ENCODE measurements at regions not wholly inside any gene's neighbourhood (a gene's known extent, or its start where the extent isn't known, plus 50 kb on each side); places are given as distances from the start of the nearest gene placed in this dataset.

DNA sequence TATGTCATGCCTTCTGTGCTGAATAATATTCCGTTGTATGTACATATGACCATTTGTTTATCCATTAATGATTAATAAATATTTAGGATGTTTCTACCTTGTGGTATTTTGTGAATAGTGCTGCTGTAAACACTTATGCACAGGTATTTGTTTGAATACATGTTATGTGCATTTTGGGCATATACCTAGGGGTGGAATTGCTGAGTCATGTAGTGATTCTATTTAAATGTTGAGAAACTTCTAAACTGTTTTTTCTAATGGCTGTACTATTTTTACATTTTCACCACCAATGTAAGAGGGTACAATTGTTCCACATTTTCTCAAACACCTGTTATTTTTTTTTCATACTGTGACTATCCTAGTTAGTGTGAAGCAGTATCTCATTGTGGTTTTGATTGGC lies 1318.6 kb downstream of the TECRL start:
- no peak overlapping the region for H3K27ac ChIP-seq (ENCODE audit: low read length)
- ChIA-PET CTCF (no interaction called here), POLR2A (no interaction called here)
- in situ Hi-C loops (cut with HindIII; ENCODE audit: low pct_unique_long_range_greater_than_20kb, low sequenced_read_pairs): no loop called here
- H3K36me3 ChIP-seq (ENCODE audit: control insufficient read depth, insufficient read depth, low read length): no peaks in the 10 kb centered on the region
- ATAC-seq (no peak), DNase-seq (ENCODE audit: low read depth, low spot score) (no peak)
- H3K4me1 ChIP-seq (ENCODE audit: control insufficient read depth, insufficient read depth, low read length): no peaks in the 10 kb centered on the region
- intact Hi-C loops (cut with micrococcal nuclease; ENCODE audit: unreplicated experiment): no loop called here
- no TSS peak for BruUV-seq (replicated peaks)
- H3K4me3 ChIP-seq (ENCODE audit: low read depth in 2 of 2, low read length in 2 of 2): no peak overlapping the region
- no peak for TF ChIP-seq POLR2AphosphoS5 (IDR thresholded peaks at IDR 0.05; ENCODE audit: low read depth, low read length)
- TF ChIP-seq, protein P1, sequence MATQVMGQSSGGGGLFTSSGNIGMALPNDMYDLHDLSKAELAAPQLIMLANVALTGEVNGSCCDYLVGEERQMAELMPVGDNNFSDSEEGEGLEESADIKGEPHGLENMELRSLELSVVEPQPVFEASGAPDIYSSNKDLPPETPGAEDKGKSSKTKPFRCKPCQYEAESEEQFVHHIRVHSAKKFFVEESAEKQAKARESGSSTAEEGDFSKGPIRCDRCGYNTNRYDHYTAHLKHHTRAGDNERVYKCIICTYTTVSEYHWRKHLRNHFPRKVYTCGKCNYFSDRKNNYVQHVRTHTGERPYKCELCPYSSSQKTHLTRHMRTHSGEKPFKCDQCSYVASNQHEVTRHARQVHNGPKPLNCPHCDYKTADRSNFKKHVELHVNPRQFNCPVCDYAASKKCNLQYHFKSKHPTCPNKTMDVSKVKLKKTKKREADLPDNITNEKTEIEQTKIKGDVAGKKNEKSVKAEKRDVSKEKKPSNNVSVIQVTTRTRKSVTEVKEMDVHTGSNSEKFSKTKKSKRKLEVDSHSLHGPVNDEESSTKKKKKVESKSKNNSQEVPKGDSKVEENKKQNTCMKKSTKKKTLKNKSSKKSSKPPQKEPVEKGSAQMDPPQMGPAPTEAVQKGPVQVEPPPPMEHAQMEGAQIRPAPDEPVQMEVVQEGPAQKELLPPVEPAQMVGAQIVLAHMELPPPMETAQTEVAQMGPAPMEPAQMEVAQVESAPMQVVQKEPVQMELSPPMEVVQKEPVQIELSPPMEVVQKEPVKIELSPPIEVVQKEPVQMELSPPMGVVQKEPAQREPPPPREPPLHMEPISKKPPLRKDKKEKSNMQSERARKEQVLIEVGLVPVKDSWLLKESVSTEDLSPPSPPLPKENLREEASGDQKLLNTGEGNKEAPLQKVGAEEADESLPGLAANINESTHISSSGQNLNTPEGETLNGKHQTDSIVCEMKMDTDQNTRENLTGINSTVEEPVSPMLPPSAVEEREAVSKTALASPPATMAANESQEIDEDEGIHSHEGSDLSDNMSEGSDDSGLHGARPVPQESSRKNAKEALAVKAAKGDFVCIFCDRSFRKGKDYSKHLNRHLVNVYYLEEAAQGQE (IDR thresholded peaks at IDR 0.05; ENCODE audit: insufficient read depth in 1 of 2, low read depth in 2 of 2, low read length in 1 of 2): no peak
- TF ChIP-seq TCF7L2 (IDR thresholded peaks at IDR 0.05; ENCODE audit: low read depth, low read length): no peak
- TF ChIP-seq, protein P2, sequence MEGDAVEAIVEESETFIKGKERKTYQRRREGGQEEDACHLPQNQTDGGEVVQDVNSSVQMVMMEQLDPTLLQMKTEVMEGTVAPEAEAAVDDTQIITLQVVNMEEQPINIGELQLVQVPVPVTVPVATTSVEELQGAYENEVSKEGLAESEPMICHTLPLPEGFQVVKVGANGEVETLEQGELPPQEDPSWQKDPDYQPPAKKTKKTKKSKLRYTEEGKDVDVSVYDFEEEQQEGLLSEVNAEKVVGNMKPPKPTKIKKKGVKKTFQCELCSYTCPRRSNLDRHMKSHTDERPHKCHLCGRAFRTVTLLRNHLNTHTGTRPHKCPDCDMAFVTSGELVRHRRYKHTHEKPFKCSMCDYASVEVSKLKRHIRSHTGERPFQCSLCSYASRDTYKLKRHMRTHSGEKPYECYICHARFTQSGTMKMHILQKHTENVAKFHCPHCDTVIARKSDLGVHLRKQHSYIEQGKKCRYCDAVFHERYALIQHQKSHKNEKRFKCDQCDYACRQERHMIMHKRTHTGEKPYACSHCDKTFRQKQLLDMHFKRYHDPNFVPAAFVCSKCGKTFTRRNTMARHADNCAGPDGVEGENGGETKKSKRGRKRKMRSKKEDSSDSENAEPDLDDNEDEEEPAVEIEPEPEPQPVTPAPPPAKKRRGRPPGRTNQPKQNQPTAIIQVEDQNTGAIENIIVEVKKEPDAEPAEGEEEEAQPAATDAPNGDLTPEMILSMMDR (IDR thresholded peaks at IDR 0.05): no peak
- TF ChIP-seq SIN3A (IDR thresholded peaks at IDR 0.05; ENCODE audit: borderline replicate concordance, insufficient read depth, low read depth, low read length): no peak
- H3K27me3 ChIP-seq (ENCODE audit: control insufficient read depth, insufficient read depth, low read length): no peaks in the 10 kb centered on the region
- no peaks in the 10 kb centered on the region for H3K9me3 ChIP-seq (ENCODE audit: control insufficient read depth, insufficient read depth, low read depth, low read length)

DNA sequence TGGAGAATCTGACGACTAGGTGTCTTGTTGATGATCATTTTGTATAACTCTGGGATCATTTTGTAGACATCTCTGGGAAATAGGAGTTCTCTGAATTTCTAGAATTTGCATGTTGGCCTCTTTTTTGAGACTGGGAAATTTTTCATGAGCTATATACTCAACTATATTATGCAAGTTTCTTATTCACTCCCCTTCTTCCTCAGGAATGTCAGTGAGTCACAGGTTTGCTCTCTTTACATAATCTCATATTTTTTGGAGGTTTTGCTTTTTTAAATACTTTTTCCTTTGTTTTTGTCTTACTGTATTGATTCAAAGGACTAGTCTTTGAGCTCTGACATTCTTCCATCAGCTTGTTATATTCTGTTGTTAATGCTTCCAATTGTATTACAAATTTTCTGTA lies 1324.2 kb downstream of the TECRL start:
- intact Hi-C loops (cut with micrococcal nuclease; ENCODE audit: unreplicated experiment): no loop called here
- Histone ChIP-seq H3K27me3 (ENCODE audit: control insufficient read depth, insufficient read depth, low read length) (no peaks in the 10 kb centered on the region), H3K4me1 (ENCODE audit: control insufficient read depth, insufficient read depth, low read length) (no peaks in the 10 kb centered on the region), H3K9me3 (ENCODE audit: control insufficient read depth, insufficient read depth, low read depth, low read length) (no peaks in the 10 kb centered on the region), H3K36me3 (ENCODE audit: control insufficient read depth, insufficient read depth, low read length) (no peaks in the 10 kb centered on the region), H3K4me3 (ENCODE audit: low read depth in 2 of 2, low read length in 2 of 2) (no peak overlapping the region), H3K27ac (ENCODE audit: low read length) (no peak overlapping the region)
- POLR2A ChIA-PET: no interaction called here
- TF ChIP-seq, protein P1 (IDR thresholded peaks at IDR 0.05; ENCODE audit: insufficient read depth in 1 of 2, low read depth in 2 of 2, low read length in 1 of 2): no peak
- TF ChIP-seq, protein P2 (IDR thresholded peaks at IDR 0.05): no peak
- TF ChIP-seq SIN3A (IDR thresholded peaks at IDR 0.05; ENCODE audit: borderline replicate concordance, insufficient read depth, low read depth, low read length) (no peak), POLR2AphosphoS5 (IDR thresholded peaks at IDR 0.05; ENCODE audit: low read depth, low read length) (no peak), TCF7L2 (IDR thresholded peaks at IDR 0.05; ENCODE audit: low read depth, low read length) (no peak)
- DNase-seq (ENCODE audit: low read depth, low spot score): no peak
- CTCF ChIA-PET: no interaction called here
- in situ Hi-C loops (cut with HindIII; ENCODE audit: low pct_unique_long_range_greater_than_20kb, low sequenced_read_pairs): no loop called here
- no TSS peak for BruUV-seq (replicated peaks)
- no peak for ATAC-seq

All from Panc1 (cell line).